ENCODE measurements at regions not wholly inside any gene's neighbourhood (a gene's known extent, or its start where the extent isn't known, plus 50 kb on each side); places are given as distances from the start of the nearest gene placed in this dataset.

DNA sequence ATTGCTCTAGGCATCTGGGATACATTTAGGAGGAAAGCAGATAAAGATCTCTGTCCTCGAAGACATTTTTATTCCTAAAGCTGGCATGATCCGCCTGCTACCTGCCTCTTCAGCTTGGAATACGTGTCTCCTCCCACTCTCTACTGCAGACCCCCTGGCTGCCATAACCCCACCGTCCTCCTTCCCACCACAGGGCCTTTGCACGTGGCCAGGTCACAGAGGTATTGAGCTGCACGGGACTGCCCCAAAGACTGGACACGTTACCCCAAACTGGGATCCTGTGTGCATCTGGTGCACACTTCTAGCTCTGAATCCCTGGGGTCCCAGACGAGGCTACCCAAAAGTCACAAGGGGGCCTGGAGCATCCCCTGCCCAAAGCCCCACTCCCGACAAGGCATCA, 351.2 kb upstream of the EEF2KMT start:
- no peak for TF ChIP-seq ZNF629 (tag by site-specific recombination; IDR thresholded peaks at IDR 0.05)
- TF ChIP-seq, protein P1, sequence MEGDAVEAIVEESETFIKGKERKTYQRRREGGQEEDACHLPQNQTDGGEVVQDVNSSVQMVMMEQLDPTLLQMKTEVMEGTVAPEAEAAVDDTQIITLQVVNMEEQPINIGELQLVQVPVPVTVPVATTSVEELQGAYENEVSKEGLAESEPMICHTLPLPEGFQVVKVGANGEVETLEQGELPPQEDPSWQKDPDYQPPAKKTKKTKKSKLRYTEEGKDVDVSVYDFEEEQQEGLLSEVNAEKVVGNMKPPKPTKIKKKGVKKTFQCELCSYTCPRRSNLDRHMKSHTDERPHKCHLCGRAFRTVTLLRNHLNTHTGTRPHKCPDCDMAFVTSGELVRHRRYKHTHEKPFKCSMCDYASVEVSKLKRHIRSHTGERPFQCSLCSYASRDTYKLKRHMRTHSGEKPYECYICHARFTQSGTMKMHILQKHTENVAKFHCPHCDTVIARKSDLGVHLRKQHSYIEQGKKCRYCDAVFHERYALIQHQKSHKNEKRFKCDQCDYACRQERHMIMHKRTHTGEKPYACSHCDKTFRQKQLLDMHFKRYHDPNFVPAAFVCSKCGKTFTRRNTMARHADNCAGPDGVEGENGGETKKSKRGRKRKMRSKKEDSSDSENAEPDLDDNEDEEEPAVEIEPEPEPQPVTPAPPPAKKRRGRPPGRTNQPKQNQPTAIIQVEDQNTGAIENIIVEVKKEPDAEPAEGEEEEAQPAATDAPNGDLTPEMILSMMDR (tag by site-specific recombination; IDR thresholded peaks at IDR 0.05) = no peak
- TF ChIP-seq, protein P2, sequence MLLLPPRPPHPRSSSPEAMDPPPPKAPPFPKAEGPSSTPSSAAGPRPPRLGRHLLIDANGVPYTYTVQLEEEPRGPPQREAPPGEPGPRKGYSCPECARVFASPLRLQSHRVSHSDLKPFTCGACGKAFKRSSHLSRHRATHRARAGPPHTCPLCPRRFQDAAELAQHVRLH (tag by site-specific recombination; IDR thresholded peaks at IDR 0.05) = no peak

Measured in HEK293 (cell line).